Left renal pelvis (tissue), 4 donors: ENCODE measurements at regions not wholly inside any gene's neighbourhood (a gene's known extent, or its start where the extent isn't known, plus 50 kb on each side); places are given as distances from the start of the nearest gene placed in this dataset.

Source experiments
- DNase-seq, 4 donors: peaks; one replicate each; pipeline ENCODE4 v3.0.0-alpha.2; 2013; ENCODE audit warnings: low read depth in 4 of 4, low spot score in 3 of 4

GRCh38 chr2:49553658-49554057, 399.3 kb upstream of the FSHR start:
- DNase-seq: no peak

GRCh38 chr2:49532702-49533101, 378.4 kb upstream of the FSHR start:
- no peak for DNase-seq

DNA sequence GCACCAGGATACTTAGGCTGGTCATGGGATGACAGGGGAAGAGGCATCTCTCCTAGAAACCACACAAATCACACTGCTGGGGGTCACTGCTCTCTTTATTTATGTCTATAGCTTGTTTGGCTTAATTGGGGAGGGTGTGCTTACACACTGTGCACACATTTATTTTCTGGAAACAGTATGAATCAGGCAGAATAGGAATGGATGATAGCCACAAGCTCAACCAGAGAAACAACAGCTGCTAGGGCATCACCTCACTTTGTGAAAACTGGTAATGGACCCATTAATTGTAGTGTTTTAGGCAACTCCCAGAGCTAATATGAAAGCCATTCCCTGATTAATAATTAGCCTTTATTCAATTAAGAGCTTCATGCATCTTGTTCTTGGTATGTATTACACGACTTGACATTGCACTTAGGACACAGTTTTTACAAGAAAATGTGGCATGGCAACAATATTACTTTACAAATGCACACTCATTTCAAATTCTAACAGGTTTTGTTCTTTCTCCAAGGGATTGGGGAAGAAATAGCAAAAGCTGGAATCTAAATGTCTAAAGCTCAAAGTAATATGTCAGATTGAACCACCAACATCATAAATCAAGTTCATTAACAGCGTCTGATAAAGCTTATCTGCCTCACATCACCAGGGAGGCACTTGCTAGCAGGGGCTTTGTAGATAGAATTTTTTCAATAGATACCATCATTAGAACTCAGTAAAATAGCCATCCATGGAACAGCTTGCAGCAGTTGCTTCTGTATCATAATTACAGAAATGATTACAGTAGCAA, 361.9 kb upstream of the FSHR start:
- DNase-seq: no peak

DNA sequence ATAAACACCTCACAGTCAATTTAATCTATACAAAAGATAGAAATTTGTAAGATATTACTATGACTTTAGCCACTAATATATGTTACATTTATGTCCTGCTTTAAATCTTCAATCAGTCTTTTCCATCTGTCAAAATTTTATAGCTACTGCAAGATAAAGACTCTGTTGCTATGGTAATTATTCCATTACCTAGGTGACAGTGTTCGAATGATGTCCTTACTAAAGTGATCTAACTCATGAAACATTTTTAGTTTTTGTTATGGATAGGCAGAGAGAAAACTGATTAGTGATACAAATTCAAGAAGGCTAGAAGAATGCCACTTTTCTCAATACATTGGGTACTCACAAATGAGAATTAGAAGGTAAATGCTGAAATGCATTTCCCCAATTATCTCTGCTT, 359.9 kb upstream of the FSHR start:
- no peak for DNase-seq

GRCh38 chr2:49490710-49491109, 336.4 kb upstream of the FSHR start:
- no peak for DNase-seq

GRCh38 chr2:49487139-49487538, 332.8 kb upstream of the FSHR start:
- DNase-seq: no peak

- DNase-seq: no peak
These were observed 326.2 kb upstream of the FSHR start for GRCh38 chr2:49480520-49480919.

DNA sequence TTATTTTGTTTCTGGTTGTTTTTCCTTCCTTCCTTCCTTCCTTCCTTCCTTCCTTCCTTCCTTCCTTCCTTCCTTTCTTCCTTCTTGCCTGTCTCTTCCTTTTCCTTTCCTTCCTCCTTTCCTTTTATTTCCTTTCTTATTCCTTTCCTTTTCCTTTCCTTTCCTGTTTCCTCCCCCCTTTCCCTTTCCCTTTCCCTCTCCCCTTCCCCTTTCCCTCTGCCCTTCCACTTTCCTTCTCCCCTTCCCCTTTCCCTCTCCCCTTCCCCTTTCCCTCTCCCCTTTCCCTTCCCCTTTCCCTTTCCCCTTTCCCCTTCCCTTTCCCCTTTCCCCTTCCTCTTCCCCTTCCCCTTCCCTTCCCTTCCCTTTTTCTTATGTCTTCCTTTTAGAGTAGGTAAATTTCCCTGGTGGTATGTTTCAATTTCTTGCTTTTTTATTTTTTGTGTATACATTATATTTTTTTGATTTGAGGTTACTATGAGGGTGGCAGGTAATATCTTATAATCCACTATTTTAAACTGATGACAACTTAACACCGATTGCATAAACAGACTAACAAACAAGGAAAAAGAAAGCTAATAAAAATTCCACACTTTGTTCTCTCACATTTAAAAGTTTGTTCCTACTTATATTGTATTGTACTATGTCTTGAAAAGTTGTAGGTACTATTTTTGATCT, 311.0 kb upstream of the FSHR start:
- DNase-seq: no peak

GRCh38 chr2:49459314-49459993, 305.1 kb upstream of the FSHR start:
- no peak for DNase-seq

- no peak for DNase-seq
These were observed 289.7 kb upstream of the FSHR start for GRCh38 chr2:49444005-49444404.

- no peak for DNase-seq
These were observed 272.7 kb upstream of the FSHR start for GRCh38 chr2:49426996-49427395.

- DNase-seq: no peak
These were observed 261.9 kb upstream of the FSHR start for GRCh38 chr2:49416252-49416651.

- DNase-seq: no peak
These were observed 249.8 kb upstream of the FSHR start for GRCh38 chr2:49404108-49404507.

DNA sequence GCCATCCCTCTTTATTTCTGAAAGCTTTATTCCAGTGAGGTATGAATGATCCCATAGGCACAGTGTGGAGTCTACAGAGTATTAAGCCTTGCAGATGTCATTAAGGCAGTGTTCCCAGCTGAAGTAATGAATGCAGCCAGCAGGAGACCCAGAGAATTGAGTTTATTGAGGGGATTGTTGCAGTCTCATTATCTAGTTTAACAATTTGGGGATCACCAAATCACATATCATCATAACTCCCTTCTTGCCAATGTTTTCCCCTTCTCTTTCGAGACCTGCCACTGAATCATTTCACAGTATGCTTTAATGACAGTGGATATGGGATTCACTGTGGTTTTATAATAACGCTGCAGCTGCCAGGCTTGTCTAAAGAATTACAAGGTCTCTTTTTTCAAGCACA, 249.3 kb upstream of the FSHR start:
- DNase-seq: no peak

DNA sequence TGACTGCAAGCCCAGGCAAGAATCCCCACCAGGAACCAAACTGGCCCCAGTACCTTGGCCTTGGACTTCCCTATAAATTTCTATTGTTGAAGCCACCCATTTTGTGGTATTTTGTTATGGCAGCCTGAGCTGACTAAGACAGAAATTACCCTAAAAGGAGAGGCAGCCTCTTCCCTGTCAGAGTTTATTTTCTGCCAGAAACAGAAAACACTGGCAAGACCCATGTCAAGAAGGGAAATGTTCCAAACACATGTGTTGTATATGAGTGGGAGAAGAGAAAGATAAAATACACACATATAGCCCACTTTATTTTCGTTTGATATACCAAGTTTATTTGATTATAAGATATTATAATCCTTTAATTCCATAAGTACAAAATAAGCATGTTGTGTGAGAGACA, 225.1 kb upstream of the FSHR start:
- no peak for DNase-seq

DNA sequence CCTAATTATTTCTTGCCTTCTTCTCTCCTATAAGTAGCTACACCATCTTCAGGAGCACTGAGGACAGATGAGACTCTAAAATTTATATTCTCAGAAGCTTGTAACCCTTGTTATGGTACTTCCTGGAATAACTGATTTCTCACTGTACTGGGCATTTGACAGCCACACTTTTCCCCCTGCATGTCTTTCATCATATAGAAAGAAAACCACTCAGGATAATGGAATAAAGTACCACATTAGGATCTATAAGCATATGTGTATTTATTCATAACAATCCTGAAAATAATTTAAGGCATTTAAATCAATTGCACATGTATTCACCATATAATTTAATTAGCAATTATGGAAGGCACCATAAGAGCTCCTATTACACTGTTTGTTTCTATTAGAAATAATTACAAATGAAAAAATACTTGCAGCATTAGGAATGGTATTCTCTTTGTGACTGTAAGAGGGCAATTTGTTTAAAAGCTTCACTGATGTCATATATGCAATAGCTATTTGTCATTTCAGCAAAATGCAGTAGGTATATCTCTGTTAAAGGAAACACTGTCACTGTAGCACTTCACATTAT, 216.9 kb upstream of the FSHR start:
- DNase-seq: no peak

DNA sequence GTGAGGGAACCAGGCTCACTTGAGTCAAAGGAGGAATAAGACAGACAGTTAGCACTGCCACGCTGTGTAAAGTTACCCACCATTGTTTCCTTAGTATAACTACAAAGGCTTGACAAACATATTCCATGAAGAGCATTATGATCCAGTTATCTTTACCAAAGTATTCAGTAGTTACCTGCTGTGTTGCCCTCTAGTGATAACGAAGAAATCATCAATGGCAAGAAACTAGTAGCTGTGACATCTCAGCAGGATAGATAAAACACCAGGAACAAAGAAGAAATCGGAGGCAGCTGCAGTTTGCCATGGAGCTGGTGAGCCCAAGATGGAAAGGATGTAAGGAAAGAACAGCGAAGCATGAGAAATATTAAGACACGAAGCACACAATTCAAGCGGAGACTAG, 215.3 kb upstream of the FSHR start:
- DNase-seq: no peak

GRCh38 chr2:49369101-49369500, 214.8 kb upstream of the FSHR start:
- DNase-seq: no peak

- DNase-seq: no peak
These were observed 212.7 kb upstream of the FSHR start for GRCh38 chr2:49367003-49367402.

GRCh38 chr2:49360407-49360767, 206.1 kb upstream of the FSHR start:
- no peak for DNase-seq

- no peak for DNase-seq
These were observed 205.5 kb upstream of the FSHR start for GRCh38 chr2:49359721-49360406.
